ENCODE measurements at regions not wholly inside any gene's neighbourhood (a gene's known extent, or its start where the extent isn't known, plus 50 kb on each side); places are given as distances from the start of the nearest gene placed in this dataset.

GRCh38 chr11:122516686-122517085 is 138.8 kb upstream of the UBASH3B start:
- no peaks in the 10 kb centered on the region for H3K4me1 ChIP-seq (ENCODE audit: insufficient read depth, low read length, poor library complexity, severe bottlenecking)
- H3K4me2 ChIP-seq (ENCODE audit: low read depth, low read length, poor library complexity, severe bottlenecking) = no peak overlapping the region
- H4K20me1 ChIP-seq (ENCODE audit: insufficient read depth, low read length, poor library complexity, severe bottlenecking) = no peaks in the 10 kb centered on the region
- no peaks in the 10 kb centered on the region for H3F3A ChIP-seq (ENCODE audit: low read depth)
- H3K79me2 ChIP-seq (ENCODE audit: insufficient read depth, low read length) = no peaks in the 10 kb centered on the region
- TF ChIP-seq EZH2phosphoT487 (IDR thresholded peaks at IDR 0.05; ENCODE audit: borderline replicate concordance) (no peak), CTCF (conservative IDR thresholded peaks at IDR 0.05; ENCODE audit: low read length) (no peak)
- no peak overlapping the region for H3K4me3 ChIP-seq (ENCODE audit: low read length, poor library complexity, severe bottlenecking)
- no peak overlapping the region for H3K9ac ChIP-seq (ENCODE audit: low read depth, low read length, poor library complexity, severe bottlenecking)
- no peaks in the 10 kb centered on the region for H3K9me3 ChIP-seq (ENCODE audit: insufficient read depth, low read depth, low read length)
- H3K27me3 ChIP-seq (ENCODE audit: insufficient read depth, low read length, poor library complexity, severe bottlenecking) = no peaks in the 10 kb centered on the region
- no peaks in the 10 kb centered on the region for H3K9me2 ChIP-seq (replicated peaks; ENCODE audit: low read depth, low read length)
- H2AFZ ChIP-seq (ENCODE audit: low read length) = no peak overlapping the region
- H3K36me3 ChIP-seq (ENCODE audit: insufficient read depth, low read length) = no peaks in the 10 kb centered on the region

GRCh38 chr11:122513997-122514396 is 141.5 kb upstream of the UBASH3B start:
- Histone ChIP-seq H3K9ac (ENCODE audit: low read depth, low read length, poor library complexity, severe bottlenecking) (no peak overlapping the region), H3K4me3 (ENCODE audit: low read length, poor library complexity, severe bottlenecking) (no peak overlapping the region), H2AFZ (ENCODE audit: low read length) (no peak overlapping the region), H3K79me2 (ENCODE audit: insufficient read depth, low read length) (no peaks in the 10 kb centered on the region), H4K20me1 (ENCODE audit: insufficient read depth, low read length, poor library complexity, severe bottlenecking) (no peaks in the 10 kb centered on the region), H3F3A (ENCODE audit: low read depth) (no peaks in the 10 kb centered on the region), H3K27me3 (ENCODE audit: insufficient read depth, low read length, poor library complexity, severe bottlenecking) (no peaks in the 10 kb centered on the region), H3K4me2 (ENCODE audit: low read depth, low read length, poor library complexity, severe bottlenecking) (no peak overlapping the region), H3K9me3 (ENCODE audit: insufficient read depth, low read depth, low read length) (no peaks in the 10 kb centered on the region), H3K36me3 (ENCODE audit: insufficient read depth, low read length) (no peaks in the 10 kb centered on the region), H3K4me1 (ENCODE audit: insufficient read depth, low read length, poor library complexity, severe bottlenecking) (no peaks in the 10 kb centered on the region), H3K9me2 (replicated peaks; ENCODE audit: low read depth, low read length) (no peaks in the 10 kb centered on the region)
- TF ChIP-seq EZH2phosphoT487 (IDR thresholded peaks at IDR 0.05; ENCODE audit: borderline replicate concordance) (no peak), CTCF (conservative IDR thresholded peaks at IDR 0.05; ENCODE audit: low read length) (no peak)

- H3K9me3 ChIP-seq (ENCODE audit: insufficient read depth, low read depth, low read length) = no peaks in the 10 kb centered on the region
- no peaks in the 10 kb centered on the region for H3K79me2 ChIP-seq (ENCODE audit: insufficient read depth, low read length)
- no peak overlapping the region for H3K4me3 ChIP-seq (ENCODE audit: low read length, poor library complexity, severe bottlenecking)
- no peaks in the 10 kb centered on the region for H4K20me1 ChIP-seq (ENCODE audit: insufficient read depth, low read length, poor library complexity, severe bottlenecking)
- H3K4me1 ChIP-seq (ENCODE audit: insufficient read depth, low read length, poor library complexity, severe bottlenecking) = no peaks in the 10 kb centered on the region
- no peak overlapping the region for H3K4me2 ChIP-seq (ENCODE audit: low read depth, low read length, poor library complexity, severe bottlenecking)
- no peak overlapping the region for H3K9ac ChIP-seq (ENCODE audit: low read depth, low read length, poor library complexity, severe bottlenecking)
- H3K27me3 ChIP-seq (ENCODE audit: insufficient read depth, low read length, poor library complexity, severe bottlenecking) = no peaks in the 10 kb centered on the region
- H2AFZ ChIP-seq (ENCODE audit: low read length) = no peak overlapping the region
- TF ChIP-seq EZH2phosphoT487 (IDR thresholded peaks at IDR 0.05; ENCODE audit: borderline replicate concordance) = no peak
- TF ChIP-seq CTCF (conservative IDR thresholded peaks at IDR 0.05; ENCODE audit: low read length) = no peak
- H3K36me3 ChIP-seq (ENCODE audit: insufficient read depth, low read length) = no peaks in the 10 kb centered on the region
- H3F3A ChIP-seq (ENCODE audit: low read depth) = no peaks in the 10 kb centered on the region
- H3K9me2 ChIP-seq (replicated peaks; ENCODE audit: low read depth, low read length) = no peaks in the 10 kb centered on the region
Measured at GRCh38 chr11:122513328-122513727, 142.2 kb upstream of the UBASH3B start.

All from Loucy (cell line).